ENCODE measurements at regions not wholly inside any gene's neighbourhood (a gene's known extent, or its start where the extent isn't known, plus 50 kb on each side); places are given as distances from the start of the nearest gene placed in this dataset.
"Not testable (repeated sequence)": the region's sequence is repeated elsewhere in the genome, so short reads cannot be mapped to it uniquely, and the experiment has no call there.

GRCh38 chr12:93974252-93974651 lies 174.1 kb upstream of the PLXNC1 start:
- 83 to 91% (median 89%) methylated on average over 3 of the region's 3 CpGs for WGBS, 3 donors
- H3K27ac ChIP-seq (ENCODE audit: low read depth, low read length): no peak overlapping the region

- WGBS, 3 donors: 53 to 86% (median 76%) methylated on average over 2 of the region's 2 CpGs
- H3K27ac ChIP-seq (ENCODE audit: low read depth, low read length): no peak overlapping the region
Observed at GRCh38 chr12:93976024-93976423, 172.4 kb upstream of the PLXNC1 start.

GRCh38 chr12:93977081-93977480 lies 171.3 kb upstream of the PLXNC1 start:
- 77 to 92% (median 81%) methylated on average over 3 of the region's 3 CpGs for WGBS, 3 donors
- no peak overlapping the region for H3K27ac ChIP-seq (ENCODE audit: low read depth, low read length)

GRCh38 chr12:93978553-93978952 lies 169.8 kb upstream of the PLXNC1 start:
- WGBS, 3 donors: 60 to 88% (median 82%) methylated on average over 1 of the region's 1 CpG
- H3K27ac ChIP-seq (ENCODE audit: low read depth, low read length): no peak overlapping the region

- WGBS, 3 donors: 56 to 62% (median 60%) methylated on average over 2 of the region's 2 CpGs
- H3K27ac ChIP-seq (ENCODE audit: low read depth, low read length): no peak overlapping the region
Observed at GRCh38 chr12:93979189-93979588, 169.2 kb upstream of the PLXNC1 start.

GRCh38 chr12:93980711-93981110 lies 167.7 kb upstream of the PLXNC1 start:
- 77 to 84% (median 83%) methylated on average over 3 of the region's 3 CpGs for WGBS, 3 donors
- H3K27ac ChIP-seq (ENCODE audit: low read depth, low read length): no peak overlapping the region

GRCh38 chr12:93981411-93981810 lies 167.0 kb upstream of the PLXNC1 start:
- no peak overlapping the region for H3K27ac ChIP-seq (ENCODE audit: low read depth, low read length)
- 89 to 98% (median 97%) methylated on average over 2 of the region's 2 CpGs for WGBS, 3 donors

GRCh38 chr12:93982771-93983315 lies 165.5 kb upstream of the PLXNC1 start:
- 41 to 58% (median 58%) methylated on average over 9 of the region's 9 CpGs for WGBS, 3 donors
- no peak overlapping the region for H3K27ac ChIP-seq (ENCODE audit: low read depth, low read length)

GRCh38 chr12:93984005-93984404 lies 164.4 kb upstream of the PLXNC1 start:
- 83 to 94% (median 90%) methylated on average over 2 of the region's 2 CpGs for WGBS, 3 donors

GRCh38 chr12:93989949-93990348 lies 158.4 kb upstream of the PLXNC1 start:
- H3K27ac ChIP-seq (ENCODE audit: low read depth, low read length): no peak overlapping the region
- WGBS, 3 donors: 91 to 96% (median 91%) methylated on average over 1 of the region's 1 CpG

More at GRCh38 chr12:93984005-93984404, 164.4 kb upstream of the PLXNC1 start:
- H3K27ac ChIP-seq (ENCODE audit: low read depth, low read length): no peak overlapping the region

GRCh38 chr12:93990832-93991803 lies 157.3 kb upstream of the PLXNC1 start:
- no peak overlapping the region for H3K27ac ChIP-seq (ENCODE audit: low read depth, low read length)
- WGBS, 3 donors: 43 to 57% (median 50%) methylated on average over 20 of the region's 20 CpGs

GRCh38 chr12:93991829-93992461 lies 156.4 kb upstream of the PLXNC1 start:
- H3K27ac ChIP-seq (ENCODE audit: low read depth, low read length): no peak overlapping the region
- WGBS, 3 donors: 71 to 83% (median 73%) methylated on average over 4 of the region's 4 CpGs

GRCh38 chr12:93994721-93995120 lies 153.7 kb upstream of the PLXNC1 start:
- 37 to 57% (median 50%) methylated on average over 2 of the region's 2 CpGs for WGBS, 3 donors

GRCh38 chr12:93996321-93996720 lies 152.1 kb upstream of the PLXNC1 start:
- 29 to 50% (median 44%) methylated on average over 1 of the region's 1 CpG for WGBS, 3 donors
- no peak overlapping the region for H3K27ac ChIP-seq (ENCODE audit: low read depth, low read length)

More at GRCh38 chr12:93994721-93995120, 153.7 kb upstream of the PLXNC1 start:
- no peak overlapping the region for H3K27ac ChIP-seq (ENCODE audit: low read depth, low read length)

- H3K27ac ChIP-seq (ENCODE audit: low read depth, low read length): no peak overlapping the region
Observed at GRCh38 chr12:94001691-94002090, 146.7 kb upstream of the PLXNC1 start.

GRCh38 chr12:94002925-94003324 lies 145.5 kb upstream of the PLXNC1 start:
- H3K27ac ChIP-seq (ENCODE audit: low read depth, low read length): not testable (repeated sequence)
- 41 to 58% (median 52%) methylated on average over 1 of the region's 1 CpG for WGBS, 3 donors

More at GRCh38 chr12:94001691-94002090, 146.7 kb upstream of the PLXNC1 start:
- WGBS, 3 donors: 36 to 73% (median 65%) methylated on average over 1 of the region's 1 CpG

- not testable (repeated sequence) for H3K27ac ChIP-seq (ENCODE audit: low read depth, low read length)
- 83 to 90% (median 89%) methylated on average over 6 of the region's 6 CpGs for WGBS, 3 donors
Observed at GRCh38 chr12:94007833-94008232, 140.5 kb upstream of the PLXNC1 start.

GRCh38 chr12:94010307-94010706 lies 138.1 kb upstream of the PLXNC1 start:
- H3K27ac ChIP-seq (ENCODE audit: low read depth, low read length): no peak overlapping the region
- WGBS, 3 donors: 84 to 95% (median 92%) methylated on average over 3 of the region's 3 CpGs

GRCh38 chr12:94012071-94012470 lies 136.3 kb upstream of the PLXNC1 start:
- no peak overlapping the region for H3K27ac ChIP-seq (ENCODE audit: low read depth, low read length)
- 66 to 79% (median 72%) methylated on average over 2 of the region's 2 CpGs for WGBS, 3 donors
